Left ventricle myocardium inferior (tissue), 1 donor: ENCODE measurements at regions not wholly inside any gene's neighbourhood (a gene's known extent, or its start where the extent isn't known, plus 50 kb on each side); places are given as distances from the start of the nearest gene placed in this dataset.
A peak's percentile ranks its signal among the peaks of the same experiment; 100 is the strongest.

Experiments
- DNase-seq: peaks from one replicate; pipeline ENCODE4 v3.0.0-alpha.2; 2020
- H3K27ac ChIP-seq: fragments of 200-600 bp; replicated peaks from 2 replicates; pipeline ENCODE4 v1.8.0; 2021
- H3K27me3 ChIP-seq: fragments of 200-600 bp; 2 replicates; pipeline ENCODE4 v1.8.0; 2021; ENCODE audit warnings: low read depth
- H3K36me3 ChIP-seq: fragments of 200-600 bp; 2 replicates; pipeline ENCODE4 v1.8.0; 2021
- H3K4me1 ChIP-seq: fragments of 200-600 bp; 2 replicates; pipeline ENCODE4 v1.8.0; 2021
- H3K4me3 ChIP-seq: fragments of 200-600 bp; 2 replicates; pipeline ENCODE4 v1.8.0; 2021; ENCODE audit warnings: mild to moderate bottlenecking, moderate library complexity
- H3K9me3 ChIP-seq: fragments of 200-600 bp; replicated peaks from 2 replicates; pipeline ENCODE4 v1.8.0; 2021
- CTCF ChIP-seq: fragments of 200-600 bp; IDR thresholded peaks from 2 replicates; pipeline ENCODE4 v1.8.0; 2021; ENCODE audit warnings: antibody characterized with exemption, mild to moderate bottlenecking, borderline replicate concordance
- intact Hi-C: fragments of 100-400 bp; cut with micrococcal nuclease; formaldehyde crosslinking; loops from one replicate; pipeline ENCODE4 v1.11.0; 2022
- donor health status: DM: no; HTN: yes; CAD: no; lungs with severe emphysema.

GRCh38 chr4:126306152-126306869, 991.6 kb downstream of the FAT4 start:
- H3K4me3 ChIP-seq: no peak overlapping the region
- no peaks in the 10 kb centered on the region for H3K36me3 ChIP-seq
- no peak for TF ChIP-seq CTCF
- no peaks in the 10 kb centered on the region for H3K4me1 ChIP-seq
- no peaks in the 10 kb centered on the region for H3K27me3 ChIP-seq
- peaks cover 2% of the 10 kb centered on the region for H3K9me3 ChIP-seq
- peak overlapping the region; percentile 71 for H3K27ac ChIP-seq
- intact Hi-C loops: no loop called here
- no peak for DNase-seq

GRCh38 chr4:126318376-126318775, 1003.6 kb downstream of the FAT4 start:
- Histone ChIP-seq H3K4me1 (no peaks in the 10 kb centered on the region), H3K27ac (no peak overlapping the region), H3K4me3 (no peak overlapping the region), H3K27me3 (no peaks in the 10 kb centered on the region), H3K36me3 (no peaks in the 10 kb centered on the region), H3K9me3 (no peaks in the 10 kb centered on the region)
- TF ChIP-seq CTCF: no peak
- intact Hi-C loops: no loop called here
- no peak for DNase-seq

GRCh38 chr4:126328914-126329313, 1014.2 kb downstream of the FAT4 start:
- Histone ChIP-seq H3K4me3 (no peak overlapping the region), H3K27ac (no peak overlapping the region), H3K27me3 (no peaks in the 10 kb centered on the region), H3K36me3 (no peaks in the 10 kb centered on the region), H3K4me1 (no peaks in the 10 kb centered on the region), H3K9me3 (no peaks in the 10 kb centered on the region)
- no peak for TF ChIP-seq CTCF
- DNase-seq: no peak
- intact Hi-C loops: no loop called here

- H3K36me3 ChIP-seq: no peaks in the 10 kb centered on the region
- H3K4me1 ChIP-seq: peaks cover 8% of the 10 kb centered on the region
- no peak for DNase-seq
- H3K9me3 ChIP-seq: no peaks in the 10 kb centered on the region
- H3K27me3 ChIP-seq: no peaks in the 10 kb centered on the region
- no peak for TF ChIP-seq CTCF
- intact Hi-C loops: no loop called here
- no peak overlapping the region for H3K4me3 ChIP-seq
- no peak overlapping the region for H3K27ac ChIP-seq
These were observed 1023.8 kb downstream of the FAT4 start for GRCh38 chr4:126338548-126338947.

- peaks cover 8% of the 10 kb centered on the region for H3K4me1 ChIP-seq
- intact Hi-C loops: no loop called here
- H3K27me3 ChIP-seq: no peaks in the 10 kb centered on the region
- DNase-seq: no peak
- no peak for TF ChIP-seq CTCF
- H3K4me3 ChIP-seq: no peak overlapping the region
- H3K36me3 ChIP-seq: no peaks in the 10 kb centered on the region
- H3K27ac ChIP-seq: no peak overlapping the region
- no peaks in the 10 kb centered on the region for H3K9me3 ChIP-seq
These were observed 1027.2 kb downstream of the FAT4 start for GRCh38 chr4:126341927-126342326.
